Upper lobe of left lung (tissue), 4 donors: ENCODE measurements at regions not wholly inside any gene's neighbourhood (a gene's known extent, or its start where the extent isn't known, plus 50 kb on each side); places are given as distances from the start of the nearest gene placed in this dataset.

Experiments
- CTCF ChIP-seq, 6 experiments: fragments of 450-650 bp in 4 of 6; fragments of 200-600 bp in 2 of 6; sonication (generic) in 2 of 6; IDR thresholded peaks; one replicate each; pipeline ENCODE4 v1.5.1; 2016 to 2019; ENCODE audit warnings: antibody characterized with exemption in 6 of 6
- EP300 ChIP-seq, 4 donors: sonication (generic); formaldehyde crosslinking; IDR thresholded peaks; one replicate each; pipeline ENCODE4 v1.5.1; 2017; ENCODE audit warnings: antibody characterized with exemption in 4 of 4, control low read depth in 2 of 4
- POLR2A ChIP-seq, 4 donors: fragments of 450-650 bp; IDR thresholded peaks; one replicate each; pipeline ENCODE4 v1.5.1; 2016 to 2017; ENCODE audit warnings: antibody characterized with exemption in 4 of 4, mild to moderate bottlenecking in 2 of 4
- POLR2AphosphoS5 ChIP-seq, 2 donors: sonication (generic); formaldehyde crosslinking; IDR thresholded peaks; one replicate each; pipeline ENCODE4 v1.5.1; 2017; ENCODE audit warnings: antibody characterized with exemption in 2 of 2

- TF ChIP-seq CTCF (IDR thresholded peaks at IDR 0.05) (no peak), EP300 (IDR thresholded peaks at IDR 0.05) (no peak), POLR2A (IDR thresholded peaks at IDR 0.05) (no peak), POLR2AphosphoS5 (IDR thresholded peaks at IDR 0.05) (no peak)
These were observed 65.3 kb downstream of the BMP2 start for GRCh38 chr20:6832811-6833210.
